AG08395 (cell line): ENCODE measurements at regions not wholly inside any gene's neighbourhood (a gene's known extent, or its start where the extent isn't known, plus 50 kb on each side); places are given as distances from the start of the nearest gene placed in this dataset.

ENCODE experiments used
- DNase-seq: peaks from one replicate; pipeline ENCODE4 v3.0.0; 2012; ENCODE audit warnings: mixed read lengths, low spot score

DNA sequence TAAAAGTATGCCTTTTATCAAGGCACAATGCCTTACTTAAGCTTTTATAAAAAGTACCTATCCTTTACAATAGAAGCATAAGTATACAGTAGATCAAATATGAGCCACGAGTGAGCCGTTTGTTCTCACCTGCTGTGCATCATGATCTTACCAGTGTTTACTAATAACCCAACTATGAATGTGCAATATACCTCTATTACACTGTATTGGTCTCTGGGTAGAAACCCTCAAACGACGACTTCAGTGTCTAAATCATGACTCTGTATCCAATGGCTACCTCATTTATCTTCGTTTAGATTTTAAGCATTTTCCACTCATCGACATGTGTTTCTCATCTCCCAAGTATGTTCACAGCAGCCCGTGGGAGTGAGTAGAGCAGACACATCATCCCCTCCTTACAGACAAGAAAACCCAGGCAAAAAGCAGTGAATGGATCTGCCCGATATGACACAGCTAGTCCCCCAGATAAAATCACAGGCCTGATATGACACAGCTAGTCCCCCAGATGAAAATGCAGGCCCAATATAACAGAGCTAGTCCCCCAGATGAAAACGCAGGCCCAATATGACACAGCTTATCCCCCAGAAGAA is 279.8 kb downstream of the TNS1 start:
- peak; percentile 85 for DNase-seq

DNA sequence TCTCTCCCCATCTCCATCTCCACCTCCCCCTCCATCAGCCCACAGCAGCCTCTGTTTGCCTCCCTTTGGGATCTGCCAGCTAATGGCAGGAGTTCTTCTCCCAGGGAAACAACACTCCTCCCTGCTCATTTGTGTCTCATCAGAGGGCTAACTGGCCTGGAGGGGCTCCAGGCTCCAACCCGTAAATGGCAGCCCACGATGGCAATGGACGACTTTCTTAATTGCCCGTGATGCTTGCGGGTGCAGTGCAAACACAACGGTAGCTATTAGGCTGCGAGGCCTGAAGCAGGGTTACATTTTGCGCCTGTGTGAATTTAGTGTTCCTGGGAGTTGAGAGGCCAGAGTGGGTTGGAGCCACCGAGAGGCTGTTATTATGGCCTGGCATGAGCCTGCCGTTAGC is 285.1 kb downstream of the TNS1 start:
- DNase-seq, result no peak

DNA sequence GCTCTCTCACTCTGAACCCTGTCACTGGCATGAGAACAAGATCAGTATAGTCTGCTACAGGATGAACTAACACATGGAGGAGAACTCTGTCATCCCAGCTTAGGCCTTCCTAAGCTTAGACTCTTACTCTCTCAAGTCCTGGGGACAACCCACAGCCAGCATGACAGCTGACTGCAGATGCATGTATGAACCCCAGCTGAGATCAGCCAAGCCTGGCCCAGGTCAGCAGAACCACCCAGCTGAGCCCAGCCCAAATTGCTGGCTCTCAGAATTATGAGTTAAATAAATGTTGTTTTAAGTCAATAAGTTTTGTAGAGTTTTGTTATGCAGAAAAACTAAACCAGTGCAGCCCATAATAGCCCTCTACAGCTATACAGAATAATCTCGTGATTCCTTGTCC is 287.3 kb downstream of the TNS1 start:
- no peak for DNase-seq

DNA sequence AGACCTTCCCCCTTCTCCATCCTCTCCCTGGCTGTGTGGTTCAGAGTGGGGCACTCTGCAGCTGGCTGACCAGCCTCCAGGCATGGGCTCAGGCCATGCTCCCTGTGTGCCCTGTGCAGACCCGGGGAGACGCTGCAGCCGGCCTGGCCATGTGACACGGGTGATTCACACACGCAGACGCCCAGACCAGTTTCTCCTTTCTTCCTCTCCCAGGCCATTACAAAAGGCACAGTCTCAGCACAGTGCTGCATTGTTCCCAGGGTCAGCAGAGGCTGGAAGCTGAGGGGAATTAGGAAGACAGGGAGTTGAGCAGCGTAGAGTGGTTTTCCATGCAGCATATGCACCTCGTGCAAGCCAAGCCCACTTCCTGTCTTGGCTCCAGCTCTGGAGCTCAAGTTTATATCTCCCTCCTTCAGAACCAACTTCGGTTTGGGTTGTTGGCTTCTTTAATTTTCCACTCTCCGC is 288.5 kb downstream of the TNS1 start:
- peak; percentile 55 for DNase-seq

DNA sequence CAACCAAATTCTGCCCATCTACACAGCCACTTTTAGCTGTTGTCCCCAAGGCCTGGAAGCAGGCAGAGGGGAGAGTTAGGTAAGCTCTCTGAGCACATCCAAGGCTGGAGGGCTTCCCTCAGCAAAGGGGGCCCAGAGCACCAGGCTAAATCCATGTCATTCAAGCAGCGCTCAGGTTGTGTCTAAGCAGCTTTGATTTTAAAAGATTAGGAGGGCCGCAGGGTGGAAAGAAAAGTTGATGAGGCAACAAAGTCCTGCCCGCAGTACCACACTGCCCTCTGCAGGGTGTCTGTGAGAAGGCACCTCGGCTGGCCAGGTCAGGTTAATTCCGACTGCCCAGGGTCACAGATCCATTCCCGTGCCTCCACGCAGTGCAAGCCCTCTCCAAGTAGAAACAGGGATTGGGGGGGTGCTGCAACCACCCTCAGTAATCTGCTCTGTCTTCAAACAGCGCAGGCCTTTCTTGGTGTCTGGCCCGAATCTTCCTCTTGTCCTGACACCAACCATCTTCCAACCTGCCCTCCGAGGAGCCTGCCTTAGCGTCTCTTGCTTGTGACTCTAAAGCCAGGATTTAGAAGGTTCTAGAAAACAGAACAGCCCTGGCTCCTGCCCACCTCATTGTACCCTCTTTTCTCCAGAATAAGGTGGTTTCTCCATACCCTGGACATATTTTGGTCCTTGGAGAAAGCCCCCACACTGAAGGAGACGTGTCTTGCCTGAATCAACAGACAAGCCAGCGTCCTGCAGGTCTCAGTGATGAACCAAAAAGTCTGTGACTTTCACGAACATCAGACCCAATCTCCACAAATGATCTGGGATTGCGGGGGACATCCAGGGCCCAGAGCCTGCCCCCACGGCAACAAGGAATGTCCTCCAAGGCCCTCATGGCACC is 289.2 kb downstream of the TNS1 start:
- peak; percentile 76 for DNase-seq

DNA sequence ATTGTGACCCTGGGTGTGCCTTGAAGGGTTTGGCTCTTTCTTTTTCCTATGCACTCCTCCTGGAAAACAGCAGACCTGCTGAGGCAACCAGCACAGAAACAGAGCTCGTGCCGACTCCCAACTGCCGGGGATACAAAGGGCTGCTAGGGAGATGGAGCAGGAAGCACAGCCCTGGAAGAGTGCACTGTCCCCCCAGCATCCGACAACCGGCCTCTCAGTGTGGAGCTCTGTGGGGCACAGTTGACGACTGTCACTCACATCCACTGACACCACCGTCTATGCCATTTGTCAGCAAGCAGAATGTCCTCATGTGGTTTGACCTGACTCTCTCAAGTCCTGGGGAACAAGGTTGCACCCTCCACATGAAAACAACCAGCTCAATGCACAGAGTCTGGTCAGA is 290.4 kb downstream of the TNS1 start:
- DNase-seq, result no peak

DNA sequence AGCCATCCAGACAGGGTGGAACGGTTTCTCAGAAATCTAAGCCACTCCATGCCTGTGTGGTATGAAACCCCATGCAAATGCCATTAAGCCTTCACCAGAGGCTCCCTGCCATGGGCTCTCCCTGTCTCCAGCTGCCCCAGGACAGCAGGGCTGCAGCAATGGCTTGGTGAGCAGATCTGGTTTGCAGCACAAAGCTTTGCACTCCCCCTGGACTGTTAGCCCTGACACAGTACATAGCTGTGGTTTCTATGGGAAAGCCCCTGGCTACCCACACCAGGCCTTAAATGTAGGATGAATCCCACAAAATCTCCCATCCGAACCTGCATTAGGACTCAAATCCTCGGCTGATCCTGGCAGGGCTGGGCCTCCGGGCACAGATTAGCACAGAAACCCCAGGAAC is 291.6 kb downstream of the TNS1 start:
- DNase-seq, result peak; percentile 22

DNA sequence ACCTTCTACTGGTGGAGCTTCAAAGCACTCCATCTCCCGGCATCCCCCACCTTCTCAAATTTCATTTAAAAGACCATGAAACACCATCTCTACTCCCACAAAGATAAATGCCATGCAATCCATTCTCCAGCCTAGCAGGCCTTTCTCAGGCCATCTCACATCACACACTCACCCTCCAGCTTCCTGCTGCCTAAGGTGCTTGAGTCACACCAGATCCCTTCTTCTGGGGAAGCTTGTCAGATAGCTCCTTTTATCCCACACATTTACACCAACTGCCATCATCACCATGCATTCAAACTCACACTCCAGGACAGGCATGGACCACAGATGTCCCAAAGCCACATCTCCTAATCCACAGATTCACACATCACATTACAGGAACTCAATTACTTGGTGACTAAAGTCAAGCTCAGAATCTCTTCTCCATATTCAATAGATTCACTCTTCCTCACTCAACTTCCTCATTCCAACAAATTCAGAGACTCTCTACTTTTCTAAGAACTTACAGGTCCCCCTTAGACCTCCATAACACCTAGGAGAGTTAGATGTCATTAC is 292.5 kb downstream of the TNS1 start:
- peak; percentile 72 for DNase-seq

DNA sequence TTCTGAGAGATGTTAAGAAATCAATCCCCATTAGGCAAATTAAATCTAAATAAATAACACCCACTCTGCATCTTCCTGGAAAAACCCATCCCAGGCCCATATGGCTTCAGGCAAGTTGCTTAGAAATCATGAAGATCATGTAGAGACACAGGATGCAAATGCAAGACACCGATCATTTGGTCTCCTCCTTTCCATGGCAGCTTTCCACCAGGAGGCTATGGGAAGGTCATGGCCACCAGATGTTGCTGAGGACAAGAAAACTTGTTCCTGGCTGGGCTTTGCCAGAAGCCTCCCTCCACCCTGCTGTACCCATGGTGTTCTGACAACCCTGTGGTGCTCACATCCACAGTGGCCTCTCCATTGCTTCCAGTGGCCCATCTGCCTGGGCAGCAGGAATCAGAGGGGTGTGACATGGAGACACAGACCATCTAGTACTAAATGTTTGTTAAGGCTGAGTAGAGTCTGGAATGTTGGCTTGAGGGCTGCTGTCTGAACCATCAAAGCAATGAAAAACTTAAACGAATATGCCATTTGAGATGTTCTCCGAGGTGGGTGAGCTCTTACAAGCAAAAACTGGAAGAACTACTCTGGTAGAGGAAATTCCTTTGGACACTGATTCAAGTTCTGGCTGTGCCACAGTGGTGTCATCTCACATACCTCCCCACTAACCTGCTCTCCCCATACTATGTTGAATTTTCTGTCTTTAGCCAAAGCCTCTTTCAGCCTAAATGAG is 293.2 kb downstream of the TNS1 start:
- peak; percentile 43 for DNase-seq

DNA sequence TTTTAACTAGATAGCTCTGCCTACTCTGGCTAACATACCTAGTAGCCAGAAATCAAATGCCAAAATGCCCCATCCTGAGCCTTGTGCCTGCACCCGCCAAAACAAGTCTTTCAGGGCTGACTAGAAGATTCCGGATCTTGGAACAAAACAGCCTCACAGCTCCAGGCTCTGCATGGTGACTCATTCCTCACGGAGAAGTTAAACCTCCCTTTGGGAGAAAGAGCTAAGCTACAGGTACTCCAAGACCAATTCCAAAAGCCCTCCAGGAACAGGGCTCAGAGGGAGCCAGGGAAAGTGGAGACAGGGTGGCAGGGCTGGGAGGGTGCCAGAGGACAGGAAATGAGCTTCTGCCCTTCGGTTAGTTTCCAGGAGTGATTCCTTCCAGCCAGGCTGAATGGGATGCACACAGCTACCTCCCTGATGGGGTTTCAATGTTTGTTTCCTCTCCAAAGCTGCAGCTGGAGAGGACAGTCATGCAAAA is 295.6 kb downstream of the TNS1 start:
- DNase-seq, result peak; percentile 53

DNA sequence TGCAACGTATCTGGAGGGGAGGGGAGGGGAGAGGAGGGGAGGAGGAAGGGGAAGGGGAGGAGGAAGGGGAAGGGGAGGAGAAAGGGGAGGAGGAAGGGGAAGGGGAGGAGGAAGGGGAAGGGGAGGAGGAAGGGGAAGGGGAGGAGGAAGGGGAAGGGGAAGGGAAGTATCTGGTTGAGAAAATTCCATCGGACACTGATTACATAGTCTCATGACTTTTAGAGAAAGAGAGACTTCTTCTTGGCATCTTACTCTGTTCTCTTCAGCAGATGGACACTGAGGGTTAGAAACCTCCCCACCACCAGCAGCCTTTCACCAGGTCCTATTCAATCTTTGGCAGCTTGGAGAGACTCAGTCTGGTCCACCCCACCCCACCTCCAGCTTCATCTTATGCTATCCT is 296.3 kb downstream of the TNS1 start:
- DNase-seq, result no peak

DNA sequence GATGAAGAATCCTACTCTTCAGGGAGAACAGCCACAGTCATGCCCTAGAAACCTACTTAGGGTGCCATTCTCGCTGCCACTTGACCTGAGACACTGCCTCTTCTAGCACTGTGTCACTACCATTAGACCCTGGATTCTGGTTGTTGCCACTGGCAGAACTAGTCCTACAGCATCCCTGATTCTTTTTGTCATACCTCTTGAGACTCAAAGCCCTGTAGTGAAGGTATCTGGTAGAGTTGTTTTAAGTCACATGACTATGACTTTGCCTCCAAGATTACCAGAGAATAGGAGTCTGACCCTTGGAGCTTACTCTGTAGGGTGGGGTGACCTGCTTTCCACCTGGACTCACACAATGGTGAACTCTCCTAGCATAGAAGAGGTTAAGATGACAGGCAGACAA is 296.7 kb downstream of the TNS1 start:
- no peak for DNase-seq

DNA sequence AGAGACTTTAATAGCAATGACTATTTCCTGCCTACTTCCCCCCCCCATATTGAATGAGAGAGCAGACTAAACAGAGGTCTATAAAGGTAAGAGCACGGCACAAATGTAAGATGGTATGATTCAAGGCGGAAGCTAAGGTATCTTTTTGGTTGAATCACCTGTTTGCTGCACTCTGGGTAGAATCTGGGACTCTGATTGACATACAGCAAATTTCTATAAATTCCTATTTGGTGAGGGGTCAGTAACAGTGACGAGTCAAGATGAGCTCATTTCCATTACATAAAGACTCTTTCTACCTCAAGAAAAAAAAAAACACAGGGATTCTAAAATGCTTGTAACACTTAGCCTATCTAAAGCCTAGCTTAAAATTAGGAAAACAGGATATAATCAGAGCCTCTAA is 297.3 kb downstream of the TNS1 start:
- no peak for DNase-seq

DNA sequence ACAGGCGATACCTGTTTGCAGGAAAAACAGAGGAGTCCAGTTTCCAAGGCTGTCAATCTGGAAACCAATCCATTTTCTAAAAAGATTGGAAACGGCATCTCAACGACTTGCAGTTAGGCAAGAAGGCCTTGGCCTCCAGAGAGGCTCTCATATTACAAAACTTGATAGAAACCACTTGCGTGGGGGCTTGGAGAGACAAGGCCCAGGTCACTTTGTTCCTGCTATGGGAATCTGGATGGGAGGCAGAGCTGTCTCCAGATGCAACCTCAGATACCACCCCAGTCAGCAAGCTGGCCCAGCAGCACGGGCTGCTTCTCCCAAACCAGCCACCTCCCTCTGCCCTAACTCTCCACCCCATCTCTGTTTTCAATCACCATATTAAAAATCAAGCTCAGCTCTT is 298.8 kb downstream of the TNS1 start:
- no peak for DNase-seq

DNA sequence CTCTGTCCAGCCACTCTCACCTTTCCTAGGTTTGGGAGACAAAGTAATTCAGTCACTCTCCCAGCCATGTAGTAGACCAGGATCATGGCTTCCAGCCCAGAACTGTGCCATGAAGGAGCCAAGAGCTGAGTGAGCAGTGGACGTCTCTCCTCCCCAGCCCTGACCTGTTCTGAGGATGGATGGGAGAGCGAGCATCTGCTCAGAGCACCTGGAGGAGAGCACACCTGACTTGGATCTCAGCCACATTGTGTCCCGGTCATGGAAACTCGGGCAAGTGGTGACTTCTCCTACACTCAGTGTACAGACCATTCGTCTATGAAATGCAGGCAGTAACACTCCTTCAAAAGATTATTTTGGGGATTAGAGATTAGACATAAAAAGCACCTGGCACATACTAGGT is 299.7 kb downstream of the TNS1 start:
- DNase-seq, result no peak

DNA sequence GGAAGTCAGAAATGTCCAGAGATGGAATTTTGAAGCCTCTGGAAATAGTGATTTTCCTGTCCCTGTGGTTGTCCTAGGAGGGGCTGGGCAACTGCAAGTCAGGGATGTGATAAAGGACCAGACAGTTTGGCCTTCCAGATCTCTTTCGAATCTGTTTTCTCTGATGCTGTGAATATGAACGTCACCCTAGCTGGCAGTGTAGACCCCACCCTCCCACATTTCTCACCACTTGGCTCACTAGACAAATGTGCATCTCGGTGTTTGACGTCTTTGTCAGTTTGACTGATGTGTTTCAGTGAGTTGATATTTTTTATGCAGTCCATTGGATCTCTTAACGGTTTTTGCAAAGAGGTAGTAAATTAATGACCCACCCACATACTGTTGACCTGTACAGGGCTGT is 301.2 kb downstream of the TNS1 start:
- no peak for DNase-seq

DNA sequence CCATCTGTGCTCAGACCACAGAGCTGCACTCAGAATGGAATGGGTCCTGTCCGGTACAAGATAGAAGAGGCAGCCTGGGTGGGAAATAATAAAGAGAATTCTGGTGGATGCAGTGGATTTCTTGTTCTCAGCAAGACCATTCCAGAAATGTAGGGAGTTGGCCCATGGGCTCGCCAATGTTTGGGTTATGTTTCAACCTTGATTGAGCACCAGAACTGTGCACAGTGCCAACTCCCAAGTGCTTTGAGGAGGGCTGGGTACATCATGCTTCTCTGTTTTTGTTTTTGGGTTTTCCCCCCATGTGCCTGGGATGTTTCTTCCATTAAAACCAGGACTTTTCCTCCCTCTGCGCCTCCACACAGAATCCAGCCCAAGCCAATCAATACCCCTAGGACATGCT is 304.1 kb downstream of the TNS1 start:
- DNase-seq, result no peak

DNA sequence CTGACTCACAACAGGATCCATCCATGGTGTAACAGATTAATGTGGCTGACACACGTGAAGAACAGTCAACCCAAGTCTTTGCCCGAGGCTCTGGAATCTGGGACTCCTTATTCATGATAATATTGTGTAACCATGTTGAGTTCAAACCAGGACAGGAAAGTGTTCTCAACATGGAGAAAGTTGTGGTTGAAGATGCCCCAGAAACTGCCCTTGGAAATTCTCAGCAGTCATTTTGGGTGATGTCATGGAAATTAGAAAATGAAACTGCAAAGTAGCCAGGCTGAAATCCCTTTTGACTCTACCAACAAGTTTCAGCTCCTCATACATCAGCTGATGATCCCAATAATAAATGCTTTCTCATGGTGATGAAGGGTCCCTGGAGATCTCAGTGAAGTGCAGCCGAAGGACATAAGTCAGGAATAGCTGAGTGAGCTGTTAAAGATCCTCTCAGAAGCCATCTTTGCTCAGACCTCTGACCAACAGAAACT is 307.7 kb downstream of the TNS1 start:
- peak; percentile 94 for DNase-seq

DNA sequence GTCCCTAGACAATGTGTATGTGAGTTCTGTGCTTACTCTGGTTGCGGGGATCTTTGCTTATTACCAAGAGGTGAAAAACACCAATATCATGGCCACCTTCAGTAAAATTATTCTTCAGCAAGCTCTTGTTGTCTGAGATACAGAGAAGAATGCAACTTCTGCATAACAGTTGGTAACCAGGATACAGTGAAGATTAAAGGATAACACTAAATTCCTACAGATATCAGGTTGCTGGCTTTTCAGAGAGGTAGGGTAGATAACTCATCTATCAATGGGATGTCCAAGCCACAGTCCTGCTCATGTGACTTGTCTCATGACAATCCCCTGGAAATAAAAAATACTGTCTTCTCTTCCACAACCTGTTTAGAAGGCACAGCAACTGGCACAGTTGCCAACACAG is 308.5 kb downstream of the TNS1 start:
- DNase-seq, result no peak

DNA sequence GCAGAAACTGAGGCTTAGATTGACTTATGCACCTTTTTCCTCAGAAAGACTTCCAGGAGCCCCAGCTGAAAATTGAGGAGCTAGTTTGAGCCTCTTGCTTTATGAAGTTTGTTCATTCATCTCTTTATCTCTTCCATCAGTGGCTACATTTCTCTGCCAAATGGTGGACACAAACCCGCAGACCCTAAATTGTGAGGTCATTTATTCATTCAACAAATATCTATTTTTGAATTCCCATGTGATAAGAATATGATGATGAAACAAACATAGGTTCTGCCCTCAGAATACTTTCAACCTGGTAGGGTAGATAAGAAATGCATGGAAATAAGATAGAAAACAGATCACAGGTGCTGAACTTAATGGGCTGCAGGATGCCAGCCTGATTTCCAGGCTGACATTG is 309.4 kb downstream of the TNS1 start:
- DNase-seq, result no peak

DNA sequence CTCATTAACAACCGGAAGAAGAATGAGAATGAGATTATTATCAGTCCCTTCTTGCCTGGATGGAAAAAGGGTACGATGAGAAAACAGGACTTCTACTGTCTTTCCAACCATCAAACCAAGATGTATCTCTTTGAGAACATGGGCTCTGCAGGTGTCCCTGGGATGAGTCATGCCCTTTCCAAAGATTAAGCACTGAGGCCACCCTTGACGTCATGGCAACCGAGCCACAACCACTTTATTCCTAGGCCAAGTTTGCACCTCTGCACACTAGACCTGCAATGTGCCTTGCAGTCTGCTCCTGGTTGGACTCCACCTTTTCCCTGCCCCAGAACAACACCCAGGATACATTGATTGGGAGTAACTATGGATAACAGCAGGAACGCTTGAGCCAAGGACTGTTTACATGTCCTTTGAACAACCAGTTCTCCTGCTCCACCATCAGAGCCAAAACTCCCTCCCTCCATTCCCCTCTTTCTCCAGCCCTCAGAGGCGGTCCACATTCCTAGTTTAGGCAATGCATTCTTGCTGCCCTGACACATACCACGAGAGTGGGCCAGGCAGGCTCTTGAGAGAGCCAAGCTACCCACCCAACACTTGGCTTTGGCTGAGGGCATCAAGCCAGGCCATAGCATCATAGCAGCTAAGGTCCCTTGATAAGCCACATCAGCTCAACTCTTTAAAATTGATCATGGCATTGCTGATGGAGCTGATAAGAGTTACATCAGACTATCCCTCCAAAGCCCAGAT is 310.7 kb downstream of the TNS1 start:
- peak; percentile 69 for DNase-seq

DNA sequence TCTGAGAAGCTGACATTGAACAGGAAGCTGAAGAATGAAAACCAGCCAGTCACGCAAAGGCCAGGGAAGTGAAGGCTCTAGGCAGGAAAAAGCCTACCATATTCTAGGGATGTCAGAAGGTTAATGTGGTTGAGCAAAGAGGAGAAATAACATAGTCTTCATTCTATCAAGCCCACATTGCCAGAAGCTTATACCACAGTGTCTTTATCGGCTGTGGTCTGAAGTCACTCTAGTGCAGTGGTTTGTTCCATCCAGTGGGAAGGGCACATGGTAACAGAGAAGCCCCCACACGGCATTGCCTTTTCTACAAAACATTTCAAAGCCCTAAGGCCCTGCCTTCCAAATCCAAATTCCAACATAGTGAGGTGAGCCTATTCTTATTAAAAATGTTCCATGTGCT is 311.3 kb downstream of the TNS1 start:
- DNase-seq, result no peak
